ENCODE measurements at regions not wholly inside any gene's neighbourhood (a gene's known extent, or its start where the extent isn't known, plus 50 kb on each side); places are given as distances from the start of the nearest gene placed in this dataset.

GRCh38 chr19:33895366-33895765, 98.7 kb downstream of the KCTD15 start:
- H3K4me3 ChIP-seq (ENCODE audit: low read depth, low read length) = no peak overlapping the region
- DNase-seq (ENCODE audit: low read depth) = no peak

DNA sequence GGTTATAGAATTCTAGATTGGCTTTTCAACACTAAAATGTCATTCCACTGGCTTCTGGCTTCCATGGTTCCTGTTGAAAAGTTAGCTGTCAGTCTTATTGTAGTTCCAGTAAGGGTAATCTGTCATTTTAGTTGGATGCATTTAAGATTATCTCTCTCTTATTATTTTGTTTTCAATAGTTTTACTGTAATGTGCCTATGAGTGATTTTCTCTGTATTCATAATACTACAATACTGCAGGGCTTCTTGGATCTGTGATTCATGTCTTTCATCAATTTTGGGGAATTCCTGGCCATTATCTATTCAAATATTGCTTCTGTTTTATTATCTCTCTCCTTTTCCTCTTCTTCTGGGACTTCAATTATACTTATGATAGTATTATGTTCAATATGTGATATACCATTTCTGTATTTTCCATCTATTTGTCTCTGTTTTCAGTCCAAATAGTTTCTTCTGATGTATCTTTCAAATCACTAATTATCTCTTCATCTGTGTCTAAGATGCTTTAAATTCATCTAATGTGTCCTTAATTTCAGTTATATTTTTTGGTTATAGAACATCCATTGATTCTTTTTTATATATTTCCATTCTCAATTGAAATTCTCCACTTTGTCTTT, 101.5 kb downstream of the KCTD15 start:
- no peak for DNase-seq (ENCODE audit: low read depth)
- no peak overlapping the region for H3K4me3 ChIP-seq (ENCODE audit: low read depth, low read length)

- DNase-seq (ENCODE audit: low read depth) = no peak
Observed at GRCh38 chr19:33900817-33901216, 104.1 kb downstream of the KCTD15 start.

DNA sequence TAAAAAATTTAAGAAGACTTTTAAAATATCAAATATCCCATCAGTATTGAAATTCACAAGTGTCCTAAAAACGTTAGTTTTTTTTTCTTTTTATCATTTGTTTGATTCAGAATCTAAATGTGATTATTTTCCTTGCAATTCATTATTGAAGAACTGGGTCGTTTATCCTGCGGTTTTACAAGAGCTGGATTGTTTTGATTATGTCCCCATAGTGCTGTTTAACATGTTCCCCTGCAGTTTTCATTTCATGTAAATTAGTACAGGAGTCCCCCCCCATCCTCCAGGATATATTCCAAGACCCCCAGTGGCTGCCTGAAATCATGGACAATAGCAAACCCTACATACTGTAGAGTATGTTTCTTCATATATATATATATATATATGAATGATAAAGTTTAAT, 105.7 kb downstream of the KCTD15 start:
- no peak overlapping the region for H3K4me3 ChIP-seq (ENCODE audit: low read depth, low read length)
- no peak for DNase-seq (ENCODE audit: low read depth)

More at GRCh38 chr19:33900817-33901216, 104.1 kb downstream of the KCTD15 start:
- no peak overlapping the region for H3K4me3 ChIP-seq (ENCODE audit: low read depth, low read length)

- no peak for DNase-seq (ENCODE audit: low read depth)
- no peak overlapping the region for H3K4me3 ChIP-seq (ENCODE audit: low read depth, low read length)
Observed at GRCh38 chr19:33902802-33903488, 106.3 kb downstream of the KCTD15 start.

DNA sequence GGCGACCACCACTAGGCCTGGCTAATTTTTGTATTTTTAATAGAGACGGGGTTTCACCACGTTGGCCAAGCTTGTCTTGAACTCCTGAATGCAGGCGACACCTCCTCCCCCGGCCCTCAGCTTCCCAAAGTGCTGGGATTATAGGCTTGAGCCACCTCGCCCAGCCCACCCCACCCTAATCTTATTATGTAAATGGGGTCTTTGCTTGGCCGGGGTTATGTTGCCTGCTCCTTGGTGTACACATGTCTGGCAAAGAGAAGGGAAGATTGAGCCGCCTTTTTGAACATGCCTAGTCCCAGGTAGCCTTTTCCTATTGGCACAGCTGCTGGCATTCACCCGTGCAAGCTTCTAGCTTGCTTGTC, 106.8 kb downstream of the KCTD15 start:
- no peak overlapping the region for H3K4me3 ChIP-seq (ENCODE audit: low read depth, low read length)
- DNase-seq (ENCODE audit: low read depth) = no peak

GRCh38 chr19:33904681-33905080, 108.0 kb downstream of the KCTD15 start:
- DNase-seq (ENCODE audit: low read depth) = peak; percentile 14
- H3K4me3 ChIP-seq (ENCODE audit: low read depth, low read length) = no peak overlapping the region

GRCh38 chr19:33905473-33905936, 108.8 kb downstream of the KCTD15 start:
- no peak for DNase-seq (ENCODE audit: low read depth)
- peak overlapping the region; percentile 40 for H3K4me3 ChIP-seq (ENCODE audit: low read depth, low read length)

- no peak for DNase-seq (ENCODE audit: low read depth)
- H3K4me3 ChIP-seq (ENCODE audit: low read depth, low read length) = peak overlapping the region; percentile 40
Observed at GRCh38 chr19:33905937-33906577, 109.4 kb downstream of the KCTD15 start.

GRCh38 chr19:33906578-33907335, 110.1 kb downstream of the KCTD15 start:
- DNase-seq (ENCODE audit: low read depth) = no peak
- no peak overlapping the region for H3K4me3 ChIP-seq (ENCODE audit: low read depth, low read length)

DNA sequence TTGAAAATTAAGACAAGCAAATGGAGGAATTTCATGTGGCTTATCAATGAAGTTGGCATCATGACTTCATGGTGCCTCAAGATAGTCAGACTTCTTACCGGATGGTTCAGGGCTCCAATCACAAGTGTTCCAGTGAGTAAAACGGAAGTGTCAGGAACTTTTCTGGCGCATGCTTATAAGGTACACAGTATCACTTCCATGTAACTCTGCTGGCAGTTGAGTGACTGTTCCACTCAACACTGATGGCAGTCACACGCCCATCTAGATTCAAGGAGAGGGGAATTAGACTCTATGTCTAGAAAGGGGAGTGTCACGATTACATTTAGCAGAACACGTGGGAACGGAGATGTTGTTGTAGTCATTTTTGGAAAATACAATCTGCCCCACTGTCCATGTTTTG, 114.3 kb downstream of the KCTD15 start:
- no peak overlapping the region for H3K4me3 ChIP-seq (ENCODE audit: low read depth, low read length)
- DNase-seq (ENCODE audit: low read depth) = no peak

DNA sequence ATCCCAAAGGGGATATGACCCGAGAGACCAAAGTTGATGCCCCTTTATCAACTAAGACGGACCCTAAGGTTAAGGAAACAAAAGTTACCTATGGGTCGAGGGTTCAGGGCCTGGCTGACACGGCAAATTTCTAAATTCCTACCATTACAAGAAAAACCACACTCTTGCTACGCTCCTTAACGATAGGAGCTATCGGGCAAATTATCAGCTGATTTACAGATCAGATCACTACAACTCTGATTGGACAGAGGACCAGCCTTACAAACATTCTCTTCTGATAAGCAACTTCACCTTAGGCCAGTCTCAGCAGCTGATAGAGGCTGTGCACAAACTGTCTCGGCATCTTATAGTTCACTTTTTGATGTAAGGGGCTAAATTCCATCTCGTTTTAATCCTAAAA, 117.9 kb downstream of the KCTD15 start:
- no peak overlapping the region for H3K4me3 ChIP-seq (ENCODE audit: low read depth, low read length)
- DNase-seq (ENCODE audit: low read depth) = no peak

- DNase-seq (ENCODE audit: low read depth) = no peak
- H3K4me3 ChIP-seq (ENCODE audit: low read depth, low read length) = no peak overlapping the region
Observed at GRCh38 chr19:33916792-33917191, 120.1 kb downstream of the KCTD15 start.

DNA sequence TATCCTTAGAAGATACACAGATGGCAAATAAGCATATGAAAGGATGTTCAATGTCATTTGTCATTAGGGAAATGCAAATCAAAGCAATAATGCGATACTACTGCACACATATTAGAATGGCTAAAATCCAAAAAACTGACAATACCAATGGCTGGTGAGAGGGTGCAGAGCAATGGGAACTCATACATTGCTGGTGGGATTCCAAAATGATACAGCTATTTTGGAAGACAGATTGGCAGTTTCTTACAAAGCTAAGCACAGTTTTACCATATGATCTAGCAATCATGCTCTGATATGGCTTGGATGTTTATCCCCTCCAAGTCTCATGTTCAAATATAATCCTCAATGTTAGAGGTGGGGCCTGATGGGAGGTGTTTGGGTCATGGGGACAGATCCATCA, 122.6 kb downstream of the KCTD15 start:
- no peak overlapping the region for H3K4me3 ChIP-seq (ENCODE audit: low read depth, low read length)
- DNase-seq (ENCODE audit: low read depth) = no peak

DNA sequence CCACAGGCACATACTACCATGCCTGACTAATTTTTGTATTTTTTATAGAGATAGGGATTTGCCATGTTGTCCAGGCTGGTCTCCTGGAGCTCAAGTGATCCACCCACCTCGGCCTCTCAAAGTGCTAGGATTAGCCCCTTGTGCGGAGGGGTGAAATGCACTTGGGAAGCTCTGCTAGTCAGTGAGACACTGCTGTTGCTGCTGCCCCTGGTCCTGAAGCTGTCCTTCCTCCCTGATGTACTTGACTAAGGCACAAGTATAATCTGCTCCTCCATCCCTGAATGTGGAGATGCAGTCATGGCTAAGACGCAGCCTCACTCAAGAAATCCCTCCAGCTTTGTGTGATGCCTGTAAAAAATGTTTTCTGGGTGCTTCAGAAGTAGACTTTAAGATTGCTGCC, 124.5 kb downstream of the KCTD15 start:
- DNase-seq (ENCODE audit: low read depth) = no peak
- no peak overlapping the region for H3K4me3 ChIP-seq (ENCODE audit: low read depth, low read length)

DNA sequence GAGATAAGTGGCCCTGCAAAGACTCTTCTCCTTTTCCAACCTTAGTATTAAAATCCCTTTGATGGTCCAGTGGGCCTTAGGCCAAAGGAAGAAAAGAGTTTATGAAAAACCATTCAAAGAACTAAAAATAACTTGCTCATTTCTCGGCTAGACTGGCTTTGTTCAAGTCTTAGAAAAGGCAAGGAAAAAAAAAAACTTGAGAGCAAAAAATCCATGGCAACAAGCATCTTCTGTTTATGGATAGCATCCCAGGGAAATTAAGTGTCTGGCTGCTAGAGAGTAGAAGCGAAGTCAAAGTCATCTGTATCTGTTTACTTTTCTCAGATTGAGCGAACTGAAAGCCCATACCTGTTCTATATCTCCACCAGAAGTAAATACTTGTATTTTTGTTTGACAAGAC, 129.6 kb downstream of the KCTD15 start:
- no peak for DNase-seq (ENCODE audit: low read depth)
- no peak overlapping the region for H3K4me3 ChIP-seq (ENCODE audit: low read depth, low read length)

DNA sequence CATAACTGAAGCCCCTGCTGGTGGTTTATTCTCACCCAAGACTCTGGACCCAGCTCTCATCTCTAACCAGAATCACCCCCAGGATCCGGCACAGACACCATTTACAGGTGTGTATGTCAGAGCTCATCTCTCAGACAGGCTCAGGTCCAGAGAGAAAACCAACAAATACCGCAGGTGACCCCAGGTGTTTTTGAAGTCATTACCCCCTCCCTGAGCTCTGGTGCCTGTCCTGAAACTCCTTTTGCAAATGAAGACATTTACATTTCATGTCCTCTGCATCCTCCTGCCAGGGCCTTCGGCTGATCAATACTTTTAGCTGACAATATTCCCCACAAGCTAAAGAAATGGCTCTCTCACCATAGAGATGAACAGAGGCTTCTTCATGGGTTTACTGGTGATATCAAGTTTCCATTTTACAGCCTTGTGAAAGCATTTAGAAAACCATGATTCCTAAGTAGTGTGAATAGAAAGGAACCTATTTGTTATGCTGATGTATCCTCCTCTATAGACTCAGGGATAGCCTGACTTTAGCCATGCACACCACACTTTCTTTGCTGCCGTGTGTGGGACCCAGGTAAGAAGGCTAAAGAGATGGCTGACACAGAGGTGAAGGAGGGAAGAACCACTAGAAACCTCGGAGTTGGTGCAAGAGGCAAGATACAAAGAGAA, 131.3 kb downstream of the KCTD15 start:
- no peak overlapping the region for H3K4me3 ChIP-seq (ENCODE audit: low read depth, low read length)
- no peak for DNase-seq (ENCODE audit: low read depth)

GRCh38 chr19:33928458-33928950, 131.8 kb downstream of the KCTD15 start:
- H3K4me3 ChIP-seq (ENCODE audit: low read depth, low read length) = no peak overlapping the region
- no peak for DNase-seq (ENCODE audit: low read depth)

DNA sequence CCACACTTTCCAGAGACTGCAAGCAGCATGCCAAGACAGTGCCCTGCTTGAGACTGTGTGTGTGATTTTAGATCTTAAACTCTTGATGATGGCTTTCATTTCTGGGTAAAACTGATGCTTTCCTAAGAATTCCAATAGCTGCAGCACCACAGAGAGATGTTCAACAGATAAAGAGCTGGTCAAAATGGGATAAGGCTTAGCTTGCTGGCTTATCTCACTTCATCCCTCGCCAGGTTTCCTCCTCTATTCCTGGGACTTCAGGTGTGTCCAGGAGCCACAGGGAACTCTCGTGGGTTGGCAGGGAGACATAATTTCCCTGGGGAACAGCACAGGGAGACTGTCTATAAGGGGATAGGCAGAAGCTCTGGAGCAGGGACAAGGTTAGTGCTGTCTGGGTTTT, 137.3 kb downstream of the KCTD15 start:
- no peak for DNase-seq (ENCODE audit: low read depth)
- no peak overlapping the region for H3K4me3 ChIP-seq (ENCODE audit: low read depth, low read length)

DNA sequence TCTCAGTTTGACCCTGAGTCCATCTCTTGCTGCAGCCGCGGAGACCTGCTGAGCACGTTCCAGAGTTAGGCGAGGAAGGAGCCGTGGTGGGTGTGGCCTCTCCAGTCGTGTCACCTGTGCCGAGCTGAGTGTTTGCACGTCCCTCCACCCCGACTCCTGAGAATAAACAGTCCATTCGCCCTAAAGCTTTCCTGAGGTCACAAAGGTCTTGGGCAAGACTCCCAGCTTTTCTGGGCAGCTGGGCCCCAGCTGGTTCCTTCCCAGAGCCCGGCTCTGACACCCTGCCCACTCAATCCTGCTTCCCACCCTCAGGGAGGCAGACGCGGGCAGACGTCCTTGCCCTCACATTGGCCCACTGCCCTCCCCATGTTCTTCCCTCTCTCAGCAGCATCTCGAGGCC, 142.2 kb downstream of the KCTD15 start:
- H3K4me3 ChIP-seq (ENCODE audit: low read depth, low read length) = no peak overlapping the region
- DNase-seq (ENCODE audit: low read depth) = no peak
